Calu3 (cell line): ENCODE measurements at regions not wholly inside any gene's neighbourhood (a gene's known extent, or its start where the extent isn't known, plus 50 kb on each side); places are given as distances from the start of the nearest gene placed in this dataset.

ENCODE experiments used
- BruUV-seq: library from RNA; stranded (reverse); fragments of 400-500 nt; replicated peaks from 2 replicates; lab custom pipeline; 2021; lab: Mats Ljungman, UMichigan
- CTCF ChIA-PET: fragments of 300-600 bp; sonication (Branson Sonifier 250); formaldehyde crosslinking; loops from one replicate; lab custom pipeline; 2022; ENCODE audit warnings: antibody characterized with exemption; lab: Charles Lee
- DNase-seq: peaks from one replicate; pipeline ENCODE4 v3.0.0; 2022
- H3K27ac Mint-ChIP-seq: one replicate; pipeline ENCODE4 v1.8.0; 2022; ENCODE audit warnings: mixed read lengths; ENCODE audit not compliant: unreplicated experiment
- H3K27me3 Mint-ChIP-seq: one replicate; pipeline ENCODE4 v1.8.0; 2022; ENCODE audit warnings: mixed read lengths; ENCODE audit not compliant: unreplicated experiment
- H3K36me3 Mint-ChIP-seq: one replicate; pipeline ENCODE4 v1.8.0; 2022; ENCODE audit warnings: mild to moderate bottlenecking, moderate library complexity, mixed read lengths; ENCODE audit not compliant: insufficient read depth, unreplicated experiment
- H3K4me1 Mint-ChIP-seq: one replicate; pipeline ENCODE4 v1.8.0; 2022; ENCODE audit warnings: mild to moderate bottlenecking, low read depth, mixed read lengths; ENCODE audit not compliant: unreplicated experiment
- H3K4me3 Mint-ChIP-seq: one replicate; pipeline ENCODE4 v1.8.0; 2022; ENCODE audit warnings: mild to moderate bottlenecking, low read depth, moderate library complexity, mixed read lengths; ENCODE audit not compliant: unreplicated experiment
- H3K9me3 Mint-ChIP-seq: one replicate; pipeline ENCODE4 v1.8.0; 2022; ENCODE audit warnings: low read depth, mixed read lengths; ENCODE audit not compliant: unreplicated experiment
- CTCF ChIP-seq: fragments of 200-600 bp; IDR thresholded peaks from one replicate; pipeline ENCODE4 v1.8.0; 2022; ENCODE audit warnings: antibody characterized with exemption; ENCODE audit not compliant: unreplicated experiment
- intact Hi-C: fragments of 100-400 bp; cut with micrococcal nuclease; formaldehyde crosslinking; loops from one replicate; pipeline ENCODE4 v1.10.0; 2022; ENCODE audit not compliant: unreplicated experiment

- intact Hi-C loops, result no loop called here
- CTCF ChIA-PET, result no interaction called here
- H3K9me3 Mint-ChIP-seq, result no peaks in the 10 kb centered on the region
These were observed 77.3 kb upstream of the FERMT1 start for GRCh38 chr20:6200092-6200491.

GRCh38 chr20:6185268-6185667, 62.4 kb upstream of the FERMT1 start:
- BruUV-seq, result no TSS peak
- intact Hi-C loops, result no loop called here
- CTCF ChIA-PET, result interaction anchor here (0.6 kb wide), 1 partner anchor 422 kb away, joined by 5 read pairs; no protein-coding TSS in a partner anchor

More at GRCh38 chr20:6200092-6200491, 77.3 kb upstream of the FERMT1 start:
- BruUV-seq, result no TSS peak
- Mint-ChIP-seq H3K36me3 (no peaks in the 10 kb centered on the region), H3K27ac (no peak overlapping the region), H3K4me1 (no peaks in the 10 kb centered on the region), H3K4me3 (no peak overlapping the region), H3K27me3 (peaks cover 55% of the 10 kb centered on the region)
- no peak for TF ChIP-seq CTCF
- no peak for DNase-seq

GRCh38 chr20:6184086-6184485, 61.3 kb upstream of the FERMT1 start:
- Mint-ChIP-seq H3K4me3 (no peak overlapping the region), H3K27me3 (peaks cover 48% of the 10 kb centered on the region), H3K9me3 (no peaks in the 10 kb centered on the region), H3K27ac (no peak overlapping the region), H3K4me1 (no peaks in the 10 kb centered on the region), H3K36me3 (no peaks in the 10 kb centered on the region)
- no TSS peak for BruUV-seq
- intact Hi-C loops, result no loop called here
- TF ChIP-seq CTCF, result no peak
- CTCF ChIA-PET, result no interaction called here
- no peak for DNase-seq

More at GRCh38 chr20:6185268-6185667, 62.4 kb upstream of the FERMT1 start:
- Mint-ChIP-seq H3K27me3 (peaks cover 49% of the 10 kb centered on the region), H3K9me3 (no peaks in the 10 kb centered on the region), H3K36me3 (no peaks in the 10 kb centered on the region), H3K27ac (no peak overlapping the region), H3K4me3 (no peak overlapping the region), H3K4me1 (no peaks in the 10 kb centered on the region)
- no peak for DNase-seq
- no peak for TF ChIP-seq CTCF

- Mint-ChIP-seq H3K27me3 (peaks cover 37% of the 10 kb centered on the region), H3K4me1 (no peaks in the 10 kb centered on the region), H3K36me3 (no peaks in the 10 kb centered on the region), H3K9me3 (no peaks in the 10 kb centered on the region), H3K27ac (no peak overlapping the region), H3K4me3 (no peak overlapping the region)
- intact Hi-C loops, result no loop called here
- no peak for DNase-seq
- no peak for TF ChIP-seq CTCF
- CTCF ChIA-PET, result no interaction called here
- no TSS peak for BruUV-seq
These were observed 57.7 kb upstream of the FERMT1 start for GRCh38 chr20:6180531-6180930.
